Right atrium auricular region (tissue), 2 donors: ENCODE measurements at regions not wholly inside any gene's neighbourhood (a gene's known extent, or its start where the extent isn't known, plus 50 kb on each side); places are given as distances from the start of the nearest gene placed in this dataset.

Experiments
- DNase-seq: peaks from one replicate; pipeline ENCODE4 v3.0.0-alpha.2; 2019; ENCODE audit warnings: low spot score
- H3K27ac ChIP-seq, 2 donors: fragments of 200-600 bp; sonication (generic); 1 replicate in 1 of 2; 2 replicates in 1 of 2; pipeline ENCODE4 v1.5.1; 2016 to 2019
- H3K27me3 ChIP-seq, 2 donors: fragments of 200-600 bp; sonication (generic); one replicate each; pipeline versions ENCODE4 v1.5.1 to v1.6.0; 2017 to 2019
- H3K36me3 ChIP-seq: fragments of 200-600 bp; sonication (generic); one replicate; pipeline ENCODE4 v1.5.1; 2016
- H3K4me1 ChIP-seq, 2 donors: fragments of 200-600 bp; sonication (generic); one replicate each; pipeline versions ENCODE4 v1.5.1 to v1.6.0; 2017 to 2019
- H3K4me3 ChIP-seq, 2 donors: fragments of 200-600 bp; sonication (generic); 1 replicate in 1 of 2; 2 replicates in 1 of 2; pipeline ENCODE4 v1.5.1; 2017 to 2019; ENCODE audit warnings: mild to moderate bottlenecking in 1 of 2, moderate library complexity in 1 of 2
- H3K9me3 ChIP-seq, 2 donors: fragments of 200-600 bp; sonication (generic); one replicate each; pipeline ENCODE4 v1.5.1; 2019
- CTCF ChIP-seq, 2 donors: fragments of 200-600 bp; sonication (generic); IDR thresholded peaks; one replicate each; pipeline ENCODE4 v1.5.1; 2019; ENCODE audit warnings: antibody characterized with exemption in 2 of 2

GRCh38 chrX:127302841-127303240, 483.3 kb downstream of the PRR32 start:
- no peaks in the 10 kb centered on the region for H3K9me3 ChIP-seq
- no peaks in the 10 kb centered on the region for H3K27me3 ChIP-seq
- H3K36me3 ChIP-seq: no peaks in the 10 kb centered on the region
- no peak for TF ChIP-seq CTCF (IDR thresholded peaks at IDR 0.05)
- no peak overlapping the region for H3K4me3 ChIP-seq
- DNase-seq: no peak
- H3K4me1 ChIP-seq: no peaks in the 10 kb centered on the region
- H3K27ac ChIP-seq: no peak overlapping the region

DNA sequence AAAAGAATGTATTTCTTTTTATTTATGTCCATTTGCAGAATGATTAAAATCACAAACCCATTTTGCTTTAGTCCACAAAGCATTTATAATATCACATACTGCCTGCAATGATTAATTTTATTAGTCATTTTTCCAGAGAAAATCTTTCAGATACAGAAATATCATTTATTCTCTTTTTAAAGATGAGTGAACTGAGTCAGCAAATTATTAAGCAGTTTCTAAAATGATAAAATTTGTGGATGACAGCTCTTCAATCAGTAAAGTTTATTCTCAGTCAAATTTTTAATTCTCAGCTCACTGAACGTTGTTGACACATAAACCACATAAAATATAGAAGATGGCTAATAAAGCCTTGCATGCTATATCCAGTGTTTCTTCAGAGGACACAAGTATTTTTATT, 485.5 kb downstream of the PRR32 start:
- Histone ChIP-seq H3K27me3 (no peaks in the 10 kb centered on the region), H3K9me3 (no peaks in the 10 kb centered on the region), H3K27ac (no peak overlapping the region), H3K4me3 (no peak overlapping the region), H3K36me3 (no peaks in the 10 kb centered on the region), H3K4me1 (no peaks in the 10 kb centered on the region)
- no peak for TF ChIP-seq CTCF (IDR thresholded peaks at IDR 0.05)
- no peak for DNase-seq

DNA sequence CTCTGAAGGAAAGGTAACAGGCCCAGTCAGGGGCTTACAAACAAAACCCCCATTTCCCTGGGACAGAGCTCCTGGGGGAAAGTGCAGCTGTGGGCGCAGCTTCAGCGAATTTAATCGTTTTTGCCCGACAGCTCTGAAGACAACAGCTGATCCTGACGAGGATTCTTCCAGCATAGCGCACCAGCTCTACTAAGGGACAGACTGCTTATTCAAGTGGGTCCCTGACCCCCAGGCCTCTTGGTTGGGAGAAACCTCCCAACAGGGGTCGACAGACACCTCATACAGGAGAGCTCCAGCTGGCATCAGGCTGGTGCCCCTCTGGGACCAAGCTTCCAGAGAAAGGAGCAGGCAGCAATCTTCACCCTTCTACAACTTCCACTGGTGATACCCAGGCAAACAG, 486.7 kb downstream of the PRR32 start:
- no peak overlapping the region for H3K4me3 ChIP-seq
- no peak for DNase-seq
- no peak for TF ChIP-seq CTCF (IDR thresholded peaks at IDR 0.05)
- no peaks in the 10 kb centered on the region for H3K36me3 ChIP-seq
- no peaks in the 10 kb centered on the region for H3K4me1 ChIP-seq
- H3K27ac ChIP-seq: no peak overlapping the region
- no peaks in the 10 kb centered on the region for H3K27me3 ChIP-seq
- H3K9me3 ChIP-seq: no peaks in the 10 kb centered on the region

GRCh38 chrX:127313635-127314034, 494.1 kb downstream of the PRR32 start:
- H3K9me3 ChIP-seq: no peaks in the 10 kb centered on the region
- no peaks in the 10 kb centered on the region for H3K4me1 ChIP-seq
- H3K36me3 ChIP-seq: no peaks in the 10 kb centered on the region
- H3K27me3 ChIP-seq: no peaks in the 10 kb centered on the region
- TF ChIP-seq CTCF (IDR thresholded peaks at IDR 0.05): no peak
- no peak overlapping the region for H3K4me3 ChIP-seq
- no peak for DNase-seq
- no peak overlapping the region for H3K27ac ChIP-seq

DNA sequence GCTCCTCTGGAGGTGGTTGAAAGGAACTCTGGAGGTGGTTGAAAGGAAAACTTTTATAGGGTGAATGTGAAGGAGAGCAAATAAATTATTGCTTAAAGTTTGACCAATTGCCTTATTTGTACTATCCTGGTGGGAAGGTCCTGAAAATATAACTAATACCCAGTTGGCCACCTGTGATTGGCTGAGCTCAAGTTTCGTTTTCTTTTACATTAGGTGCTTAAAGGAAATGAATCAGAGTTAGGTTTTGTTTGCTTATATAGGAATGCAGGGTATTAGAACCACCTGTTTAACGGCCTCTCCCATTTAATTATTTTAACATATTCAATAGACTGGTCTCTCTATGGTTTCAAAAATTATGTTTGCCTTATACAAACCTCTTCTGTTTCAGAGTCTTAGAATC, 497.6 kb downstream of the PRR32 start:
- Histone ChIP-seq H3K27ac (no peak overlapping the region), H3K4me1 (no peaks in the 10 kb centered on the region), H3K27me3 (no peaks in the 10 kb centered on the region), H3K9me3 (no peaks in the 10 kb centered on the region), H3K4me3 (no peak overlapping the region), H3K36me3 (no peaks in the 10 kb centered on the region)
- no peak for DNase-seq
- no peak for TF ChIP-seq CTCF (IDR thresholded peaks at IDR 0.05)

DNA sequence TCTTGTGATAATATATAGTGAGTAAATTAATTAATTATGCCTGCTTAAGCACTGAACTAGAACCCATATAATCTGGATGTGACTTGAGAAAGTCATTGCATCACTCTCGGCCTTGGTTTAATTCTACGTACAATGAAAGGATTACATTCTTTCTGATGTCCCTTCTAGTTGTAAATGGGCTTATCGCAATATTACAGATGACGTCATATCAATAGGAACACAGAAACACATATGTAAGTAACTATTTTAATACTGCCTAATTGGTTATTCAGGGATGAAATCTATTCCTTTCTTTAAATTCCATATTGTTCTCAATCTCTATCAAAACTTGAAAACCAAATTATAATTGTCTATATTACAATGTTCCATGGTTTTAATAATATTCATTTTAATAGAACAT, 504.6 kb downstream of the PRR32 start:
- no peaks in the 10 kb centered on the region for H3K27me3 ChIP-seq
- H3K4me3 ChIP-seq: no peak overlapping the region
- H3K4me1 ChIP-seq: no peaks in the 10 kb centered on the region
- DNase-seq: no peak
- H3K27ac ChIP-seq: no peak overlapping the region
- no peak for TF ChIP-seq CTCF (IDR thresholded peaks at IDR 0.05)
- no peaks in the 10 kb centered on the region for H3K9me3 ChIP-seq
- H3K36me3 ChIP-seq: no peaks in the 10 kb centered on the region
